RKO (cell line): ENCODE measurements at regions not wholly inside any gene's neighbourhood (a gene's known extent, or its start where the extent isn't known, plus 50 kb on each side); places are given as distances from the start of the nearest gene placed in this dataset.

Experiments used
- DNase-seq: peaks from one replicate; pipeline ENCODE4 v3.0.0-alpha.2; 2016; ENCODE audit warnings: low spot score

DNA sequence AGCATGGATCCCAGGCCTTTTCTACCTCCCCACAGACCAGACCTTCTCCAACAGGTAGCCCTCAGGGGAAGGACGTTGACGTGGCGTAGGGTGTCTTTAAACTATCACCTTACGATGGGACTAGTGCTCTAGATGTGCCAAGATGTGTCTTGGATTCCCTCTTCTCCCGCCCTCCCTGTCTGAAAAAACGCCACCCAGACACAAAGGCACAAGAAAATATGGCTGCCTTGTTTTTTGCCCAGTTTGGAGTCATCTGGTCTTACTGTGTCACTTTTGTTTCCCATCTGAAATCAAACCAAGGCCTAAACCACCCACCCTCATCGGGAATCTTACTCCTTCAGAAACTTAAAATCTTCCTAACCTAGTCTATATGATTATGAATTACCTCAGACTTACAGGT lies 235.4 kb downstream of the OR13H1 start:
- DNase-seq, result no peak

DNA sequence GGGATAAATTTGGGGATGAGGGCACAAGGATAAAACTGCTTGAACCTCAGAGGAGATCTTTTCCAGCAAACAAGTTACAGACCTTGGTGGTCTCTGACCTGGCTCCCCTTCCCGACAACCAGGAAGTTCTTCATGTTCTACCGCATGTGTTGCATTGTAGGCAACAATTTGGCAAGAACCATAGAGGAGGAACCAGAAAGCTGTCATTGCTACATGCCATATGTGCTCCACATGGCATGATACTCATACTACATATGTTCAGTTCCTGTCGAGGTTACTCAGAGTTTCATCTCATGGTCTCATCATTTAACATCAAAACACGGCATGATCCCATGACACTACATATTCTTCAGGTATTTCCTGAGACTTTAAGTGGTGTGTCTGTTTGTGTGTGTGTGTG lies 235.9 kb downstream of the OR13H1 start:
- DNase-seq, result no peak

DNA sequence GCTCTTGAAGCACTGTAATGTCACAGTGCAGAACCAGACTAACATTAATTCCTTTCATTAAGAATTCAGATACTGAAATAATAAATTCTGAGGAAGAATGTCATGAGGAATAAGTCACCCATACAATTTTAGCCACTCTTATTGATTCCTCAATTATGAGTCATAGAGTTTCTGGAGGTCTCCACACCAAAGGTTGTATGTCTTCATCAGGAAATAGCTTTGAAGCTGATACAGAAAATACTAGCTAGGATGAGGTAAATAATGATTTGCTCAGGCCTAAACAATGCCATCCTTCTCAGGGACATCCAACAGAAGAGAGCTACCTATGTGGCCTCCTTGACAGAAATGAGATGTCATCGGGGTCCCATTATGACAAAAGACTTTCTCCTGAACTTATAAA lies 238.8 kb downstream of the OR13H1 start:
- DNase-seq, result no peak

DNA sequence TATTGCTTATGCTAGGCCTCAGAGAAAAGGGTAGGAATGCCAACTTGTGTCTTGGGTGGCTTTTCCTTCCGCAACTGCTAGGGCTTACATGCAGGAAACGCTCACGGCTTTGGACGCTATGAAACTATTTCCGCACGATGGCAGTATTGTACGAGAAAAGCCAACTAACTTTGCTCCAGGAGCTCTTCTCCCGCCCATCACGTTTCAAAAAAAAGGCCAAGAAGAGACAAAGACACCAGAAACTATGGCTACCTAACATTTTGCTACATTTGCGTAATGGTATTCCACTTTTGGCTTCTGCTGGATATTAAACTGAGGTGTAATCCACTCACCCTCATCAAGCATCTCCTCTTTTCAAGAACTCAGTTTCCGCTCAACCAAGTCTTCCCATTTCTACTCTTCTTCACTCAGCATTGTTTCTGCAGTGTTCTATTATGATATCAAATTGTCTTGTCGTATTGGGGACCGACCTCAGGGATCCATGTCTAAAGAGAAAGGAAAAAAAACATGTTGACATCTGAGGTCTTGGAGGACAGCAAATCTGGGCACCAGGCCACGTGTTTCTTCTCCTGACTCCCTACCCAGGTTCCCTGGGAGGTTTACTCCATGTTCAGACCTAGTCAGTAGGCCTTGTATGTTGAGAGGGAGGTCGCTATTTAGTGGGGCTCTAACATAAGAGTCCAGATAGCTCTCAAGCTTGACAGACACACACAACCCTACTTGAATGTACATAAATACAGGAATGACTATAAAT lies 239.4 kb upstream of the STK26 start:
- no peak for DNase-seq

DNA sequence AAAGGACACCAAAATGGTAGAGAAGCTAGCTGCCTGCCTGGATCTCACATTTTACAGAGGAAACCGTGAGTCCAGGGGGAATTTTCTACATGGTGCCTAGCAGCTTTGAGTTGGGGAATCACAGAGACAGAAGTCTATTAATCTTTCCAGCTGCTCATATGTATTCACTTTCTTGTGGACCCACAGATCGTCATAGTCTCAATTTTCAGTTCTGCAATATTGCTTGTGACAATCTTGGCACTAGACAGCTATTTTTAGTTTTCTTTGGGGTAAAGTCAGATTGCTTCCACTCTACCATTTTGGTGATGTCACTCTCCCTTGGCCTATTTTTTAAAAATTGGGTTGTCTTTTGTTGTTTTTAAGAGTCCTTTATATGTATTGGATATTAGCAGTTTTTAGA lies 233.4 kb upstream of the STK26 start:
- no peak for DNase-seq

DNA sequence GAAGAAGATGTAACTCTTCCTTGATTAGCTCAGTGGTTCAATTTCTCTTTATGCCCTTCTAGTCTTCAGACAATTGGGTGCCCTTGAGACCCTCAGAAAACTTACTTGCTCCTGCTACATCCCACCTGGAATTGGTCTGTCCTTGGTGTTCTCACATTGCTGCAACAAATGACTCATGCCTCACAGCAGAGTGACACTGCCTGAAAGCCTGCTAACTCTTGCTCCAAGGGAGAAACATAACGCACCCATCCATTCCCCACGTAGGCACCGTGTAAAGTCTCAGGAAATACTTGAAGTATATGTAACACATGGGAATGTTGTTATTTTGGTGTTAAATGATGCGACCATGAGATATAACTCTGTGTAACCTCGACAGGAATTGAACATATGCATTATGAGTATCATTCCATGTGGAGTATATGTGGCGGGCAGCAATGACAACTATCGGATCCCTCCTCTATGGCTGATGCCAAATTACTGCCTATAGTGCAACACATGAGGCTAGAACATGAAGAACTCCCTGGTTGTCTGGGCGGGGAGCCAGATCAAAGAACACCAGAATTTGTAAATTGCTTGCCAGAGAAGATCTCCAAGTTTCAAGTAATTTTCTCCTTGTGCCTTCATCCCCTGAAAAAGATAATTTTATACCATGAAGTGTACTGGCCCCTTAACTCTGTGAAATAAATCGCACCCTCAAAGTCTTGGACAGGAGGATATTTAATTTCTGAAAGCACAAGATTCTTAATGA lies 231.3 kb upstream of the STK26 start:
- no peak for DNase-seq

DNA sequence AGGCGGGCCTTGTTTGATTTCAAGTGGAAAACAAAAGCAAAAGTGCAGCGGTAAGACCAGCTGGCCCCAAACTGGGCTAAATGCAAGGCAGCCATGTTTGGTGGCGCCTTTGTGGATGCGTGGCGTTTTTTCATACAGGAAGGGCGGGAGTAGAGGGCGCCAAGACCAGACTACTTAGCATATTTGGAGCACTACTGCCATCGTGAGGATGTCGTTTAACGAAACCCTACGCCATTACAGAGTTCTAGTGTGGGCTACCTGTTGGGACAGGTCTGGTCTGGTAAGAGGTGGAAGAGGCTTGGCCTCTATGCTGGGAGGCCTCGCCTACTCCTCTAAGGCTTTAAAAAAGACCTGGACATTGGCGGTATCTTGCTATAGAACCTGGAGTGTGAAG lies 230.7 kb upstream of the STK26 start:
- DNase-seq, result no peak

DNA sequence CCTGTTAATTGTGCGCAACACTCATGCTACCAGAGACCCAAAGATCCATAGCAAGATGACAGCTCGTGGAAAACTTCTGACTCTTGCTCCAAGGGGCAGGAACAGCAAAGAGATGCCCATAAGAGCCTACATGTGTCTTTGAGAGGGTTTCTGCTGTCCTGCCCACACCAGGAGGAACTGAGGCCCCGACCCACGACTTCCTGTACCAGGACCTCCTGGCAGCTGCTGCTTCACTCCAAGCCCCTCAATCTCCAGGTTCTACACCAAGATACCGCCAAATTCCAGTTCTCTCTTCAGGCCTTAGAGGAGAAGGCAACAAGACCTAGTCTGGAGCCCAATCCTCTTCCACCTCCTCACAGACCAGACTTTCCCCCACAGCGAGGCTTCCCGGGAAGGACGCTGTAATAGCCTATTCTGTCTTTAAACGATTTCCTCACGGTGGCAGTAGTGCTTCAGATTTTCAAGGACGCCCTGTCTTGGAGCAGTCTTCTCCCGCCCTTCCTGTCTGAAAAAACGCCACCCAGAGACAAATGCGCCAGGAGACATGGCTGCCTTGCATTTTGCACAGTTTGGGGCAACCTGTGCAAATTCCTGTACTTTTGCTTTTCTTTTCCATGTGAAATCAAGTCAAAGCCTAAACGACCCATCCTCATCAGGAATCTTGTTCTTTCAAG lies 230.2 kb upstream of the STK26 start:
- DNase-seq, result peak; percentile 21

DNA sequence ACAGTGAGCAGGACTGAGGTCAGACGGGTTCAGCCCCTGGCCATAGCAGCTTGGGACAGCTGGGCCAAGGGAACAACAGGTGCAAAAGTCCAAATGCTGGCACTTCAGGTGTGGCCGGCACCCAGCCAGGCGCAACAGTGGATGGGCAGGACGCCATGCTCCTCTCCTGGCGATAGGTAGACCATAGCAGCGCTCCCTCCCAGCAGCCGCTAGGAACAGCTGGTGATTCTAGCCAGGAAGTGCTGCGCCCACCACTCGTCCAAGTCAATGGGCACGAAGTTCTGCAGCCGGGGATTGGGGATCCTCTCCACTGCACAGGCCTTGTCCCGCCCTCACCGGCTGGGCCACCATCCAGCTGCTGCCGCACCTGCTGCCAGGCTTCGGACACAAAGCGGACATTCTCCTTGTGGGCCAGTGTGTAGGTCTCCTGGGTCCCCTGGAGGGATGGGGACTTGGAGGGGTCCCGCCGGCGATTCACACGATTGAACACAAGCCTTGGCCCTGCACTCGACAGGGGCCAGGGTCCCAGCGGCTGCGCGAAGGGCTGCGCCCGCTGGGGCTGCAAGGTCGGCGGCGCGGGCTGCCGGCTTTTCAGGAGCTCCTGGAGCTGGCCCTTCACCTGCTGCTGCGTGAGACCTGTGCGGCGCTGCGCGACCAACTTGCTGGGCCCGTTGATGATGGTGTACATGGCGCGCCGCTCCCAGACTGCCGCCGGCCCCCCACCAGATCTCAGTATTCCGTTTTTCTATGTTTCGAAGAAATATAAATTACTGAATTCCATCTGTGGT lies 227.5 kb upstream of the STK26 start:
- no peak for DNase-seq

DNA sequence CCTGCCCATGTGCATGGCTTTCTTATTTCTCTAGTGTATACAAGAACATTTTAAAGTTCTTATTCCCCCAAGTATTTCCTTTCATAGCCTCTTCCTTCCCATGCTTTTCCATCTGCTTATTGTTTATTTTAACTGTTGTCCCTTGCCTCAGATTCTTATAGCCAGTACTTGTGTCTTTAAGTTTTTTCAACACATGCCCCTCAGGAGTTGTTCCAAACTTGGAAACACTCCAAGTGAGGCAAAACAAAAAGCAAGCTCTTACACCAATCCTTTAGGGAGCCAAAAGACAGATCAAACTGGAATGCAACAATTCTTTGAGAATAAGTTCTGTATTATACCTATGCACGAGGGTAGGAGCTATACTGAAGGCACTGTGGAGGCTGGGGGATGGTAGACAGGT lies 222.0 kb upstream of the STK26 start:
- no peak for DNase-seq

DNA sequence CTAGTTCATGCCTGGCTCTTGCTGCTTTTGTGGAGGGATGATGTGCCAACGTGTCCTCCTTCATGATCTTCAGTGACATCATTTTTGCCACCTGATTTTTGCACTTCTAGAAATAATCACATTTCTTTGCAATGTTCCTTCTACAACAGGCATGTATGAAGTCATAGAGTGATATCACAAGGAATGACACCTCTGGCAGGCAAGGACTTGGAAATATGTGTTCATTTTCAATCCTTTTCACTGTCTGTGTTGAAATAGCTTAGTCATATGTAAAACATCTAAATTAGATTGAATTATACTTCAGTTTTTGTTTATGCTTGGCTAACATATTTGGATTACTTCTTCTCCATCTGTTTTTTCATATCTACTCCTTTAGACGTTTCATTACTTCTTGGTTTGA lies 221.2 kb upstream of the STK26 start:
- DNase-seq, result no peak

DNA sequence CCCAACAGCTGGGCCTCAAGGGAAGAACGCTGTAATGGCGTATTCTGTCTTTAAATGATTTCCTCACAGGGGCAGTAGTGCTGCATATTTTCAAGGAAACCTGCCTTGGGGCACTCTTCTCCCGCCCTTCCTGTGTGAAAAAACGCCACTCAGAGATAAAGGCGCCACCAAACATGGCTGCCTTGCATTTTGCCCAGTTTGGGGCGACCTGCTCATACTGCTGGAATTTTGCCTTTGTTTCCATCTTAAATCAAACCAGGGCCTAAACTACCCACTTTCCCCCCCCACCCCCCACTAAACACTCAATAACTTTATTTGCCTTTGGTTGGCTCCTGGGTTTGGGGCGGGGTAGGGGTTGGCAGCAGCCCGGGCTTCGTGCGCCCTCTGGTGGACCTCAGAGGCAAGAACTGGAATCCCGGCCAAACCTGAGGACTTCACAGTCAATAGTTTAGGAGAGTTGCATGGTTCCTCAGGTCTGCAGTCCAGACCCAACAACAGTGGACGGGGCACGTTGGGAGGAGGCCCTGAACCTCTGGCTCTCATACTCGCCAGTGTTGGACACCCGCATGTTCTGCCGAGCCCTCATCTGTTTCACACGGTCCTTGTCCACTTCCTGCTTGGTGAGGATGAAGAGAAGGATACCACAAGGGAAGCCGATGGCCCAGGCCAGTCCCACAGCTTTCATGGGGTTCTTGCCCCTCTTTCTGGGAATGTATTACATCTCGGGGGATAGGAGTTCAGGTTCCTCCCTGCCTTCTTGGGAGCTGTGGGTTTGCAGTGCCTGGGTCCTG lies 220.1 kb upstream of the STK26 start:
- no peak for DNase-seq

DNA sequence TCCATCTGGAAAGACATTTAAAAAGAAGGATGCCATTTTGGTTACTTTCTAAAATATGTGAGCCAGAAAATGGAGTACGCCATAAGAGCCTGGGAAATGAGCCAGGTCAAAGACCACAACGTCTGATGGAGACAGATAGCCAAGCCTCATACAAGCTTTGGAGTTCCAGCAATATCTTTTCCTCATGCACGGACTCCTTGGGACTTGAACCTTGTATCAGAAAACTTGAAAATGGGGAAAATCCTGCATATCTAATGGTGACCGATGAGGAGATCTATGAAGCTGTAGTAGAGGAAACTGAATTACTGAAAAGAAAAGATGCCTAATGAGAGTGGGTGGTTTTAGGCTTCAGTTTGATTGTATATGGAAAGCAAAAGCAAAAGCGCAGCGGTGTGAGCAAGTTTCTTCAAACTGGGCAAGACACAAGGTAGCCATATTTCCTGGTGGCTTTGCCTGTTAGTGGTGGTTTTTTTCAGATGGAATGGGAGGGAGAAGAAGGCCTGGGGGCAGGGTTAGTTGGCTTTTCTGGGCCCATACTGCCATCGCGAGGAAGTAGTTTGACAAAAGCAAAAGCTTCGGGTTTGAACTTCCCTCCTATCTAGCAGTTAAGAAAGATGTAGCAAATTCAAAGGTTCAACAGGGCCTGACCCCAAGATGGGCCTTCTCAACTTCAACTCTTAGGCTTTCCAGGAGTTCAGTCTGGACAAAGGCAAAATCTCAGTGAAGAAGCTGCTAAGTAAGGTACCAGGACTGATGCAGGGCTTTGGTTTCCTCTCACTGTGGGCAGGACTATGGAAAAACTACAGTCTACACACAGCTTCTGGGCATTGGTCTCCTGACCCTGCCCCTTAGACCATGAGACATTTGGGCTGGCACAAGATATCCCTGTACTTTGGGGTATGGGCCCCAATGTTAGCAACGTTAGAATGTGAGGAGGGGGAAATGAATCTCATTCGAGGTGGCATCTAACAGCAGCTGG lies 210.0 kb upstream of the STK26 start:
- DNase-seq, result no peak

DNA sequence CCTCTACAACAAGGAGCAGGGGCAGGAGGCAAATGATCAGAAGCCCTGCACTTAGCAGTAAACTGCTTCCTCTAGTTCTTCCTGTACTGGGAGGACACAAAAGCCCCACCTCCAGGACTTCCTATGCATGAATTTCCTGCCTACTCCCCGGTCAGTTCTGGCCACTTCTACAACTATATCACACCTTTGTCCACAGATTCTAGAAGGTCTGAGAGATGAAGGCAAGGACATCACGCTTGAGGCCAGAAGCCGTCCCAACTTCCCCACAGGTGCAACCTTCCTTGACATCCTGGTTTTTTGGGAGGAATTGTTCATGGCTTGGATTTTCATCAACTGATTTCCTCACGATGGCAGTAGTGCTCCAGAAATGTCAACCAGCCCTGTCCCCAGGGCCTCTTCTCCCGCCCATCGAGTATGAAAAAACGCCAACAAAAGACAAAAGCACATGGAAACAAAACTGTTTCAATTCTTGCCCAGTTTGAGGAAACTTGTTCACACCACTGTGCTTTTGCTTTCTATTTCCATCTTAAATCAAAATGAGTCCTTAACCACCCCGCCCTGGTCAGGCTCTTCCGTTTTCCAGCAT lies 206.5 kb upstream of the STK26 start:
- no peak for DNase-seq

DNA sequence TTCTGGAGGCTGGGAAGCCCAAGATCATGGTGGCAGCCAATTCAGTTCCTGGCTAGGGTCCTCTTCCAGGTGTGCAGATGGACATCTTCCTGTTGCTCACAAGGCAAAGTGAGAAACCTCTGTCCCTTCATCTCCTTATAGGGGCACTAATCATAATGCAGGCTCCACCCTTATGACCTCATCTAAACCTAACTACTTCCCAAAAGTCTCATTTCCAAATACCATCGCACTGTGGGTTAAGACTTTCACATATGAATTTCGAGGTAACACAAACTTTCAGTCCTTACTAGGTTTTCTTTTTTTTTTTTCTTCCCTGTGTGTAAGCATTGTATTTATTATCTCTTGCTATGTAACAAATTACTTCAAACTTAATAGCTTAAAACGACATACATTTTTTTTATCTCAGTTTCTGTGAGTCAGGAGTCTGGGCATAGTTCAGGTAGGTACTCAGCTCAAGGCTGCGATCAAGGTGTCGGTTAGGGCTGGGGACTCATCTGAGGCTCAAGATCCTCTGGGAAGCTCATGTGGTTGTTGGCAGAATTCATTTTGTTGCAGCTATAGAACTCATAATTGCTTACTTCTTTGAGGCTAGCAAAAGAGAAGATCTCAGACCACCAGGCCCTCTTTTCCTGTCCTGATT lies 204.7 kb upstream of the STK26 start:
- DNase-seq, result no peak

DNA sequence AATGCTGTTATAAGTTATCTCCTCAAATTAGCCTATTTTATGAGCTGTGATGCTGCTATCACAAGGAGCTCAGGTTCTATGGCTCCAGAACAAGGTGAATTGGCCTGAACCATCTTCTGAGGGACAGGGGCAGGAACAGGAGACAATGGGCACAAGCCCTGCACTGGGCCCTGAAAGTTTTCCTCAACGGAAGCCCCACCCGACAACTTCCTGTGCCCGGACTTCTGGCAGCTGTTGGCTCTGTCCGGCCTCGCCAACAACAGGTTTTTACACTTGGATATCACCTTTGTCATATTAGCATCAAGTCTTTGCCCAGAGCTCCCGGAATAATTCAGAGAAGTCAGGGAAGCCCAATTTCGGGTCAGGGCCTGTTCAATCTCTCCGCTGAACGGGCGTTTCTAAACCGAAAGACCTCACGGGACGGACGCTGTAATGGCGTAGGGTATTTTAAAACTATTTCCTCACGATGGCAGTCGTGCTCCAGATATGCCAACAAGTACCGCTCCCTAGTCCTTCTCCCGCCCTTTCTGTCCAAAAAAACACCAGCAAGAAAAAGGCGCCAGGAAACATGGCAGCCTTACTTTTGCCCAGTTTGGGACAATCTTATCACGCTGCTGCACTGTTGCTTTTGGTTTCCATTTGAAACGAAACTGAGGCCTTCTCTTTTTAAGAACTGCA lies 201.0 kb upstream of the STK26 start:
- DNase-seq, result no peak

DNA sequence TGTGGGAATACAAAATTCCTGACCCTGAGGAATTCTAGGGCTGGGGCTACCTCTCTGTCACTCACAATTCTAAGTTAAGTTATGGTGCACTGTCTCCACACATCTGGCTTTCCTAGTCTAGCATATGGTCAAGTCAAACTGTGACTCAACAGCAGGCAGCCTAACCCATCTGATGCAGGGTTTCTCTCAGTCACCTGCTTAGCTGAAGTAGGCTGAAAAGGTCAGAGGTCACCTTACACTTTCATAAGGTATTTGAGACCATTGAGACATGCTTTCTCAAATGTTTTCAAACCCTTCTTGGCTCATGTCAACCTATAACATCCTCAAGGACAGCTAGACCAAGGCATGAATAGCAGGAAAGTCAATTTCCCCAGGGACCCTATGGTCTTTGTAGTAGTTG lies 196.5 kb upstream of the STK26 start:
- no peak for DNase-seq

DNA sequence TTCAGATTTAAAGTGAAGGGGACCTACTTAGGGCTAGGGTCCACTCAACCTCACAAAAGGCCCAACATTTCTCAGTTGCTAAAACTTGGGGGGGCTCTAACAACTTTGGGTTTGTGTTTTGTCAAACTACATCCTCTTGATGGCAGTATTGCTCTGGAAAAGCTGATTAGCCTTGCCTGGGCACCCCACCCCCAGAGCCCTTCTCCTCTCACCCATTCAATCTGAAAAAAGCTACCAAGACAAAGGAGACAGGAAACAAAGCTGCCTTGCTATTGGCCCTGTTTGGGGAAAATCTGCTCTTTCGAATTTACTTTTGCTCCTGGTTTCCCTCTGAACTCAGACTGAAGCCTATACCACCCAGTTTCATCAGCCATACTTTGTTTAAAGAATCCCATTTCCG lies 195.2 kb upstream of the STK26 start:
- peak; percentile 79 for DNase-seq

DNA sequence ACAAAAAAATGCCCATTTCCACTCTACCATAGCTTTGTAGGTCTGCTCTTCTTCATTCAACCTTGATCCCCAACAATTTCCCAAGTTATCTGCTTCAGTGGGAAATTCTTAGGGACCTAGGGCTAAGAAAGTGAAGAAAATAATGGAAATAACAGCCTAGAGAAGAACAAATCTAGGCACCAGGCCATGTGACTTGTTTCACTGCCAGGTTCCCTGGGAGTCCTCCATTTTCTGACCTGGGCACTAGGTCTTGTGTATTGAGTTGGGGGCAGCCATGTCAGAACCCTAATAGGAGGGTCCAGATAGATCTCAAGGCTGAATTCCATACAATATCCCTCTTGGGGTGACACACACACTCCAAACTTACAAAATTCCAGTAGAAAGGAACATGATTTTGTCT lies 194.6 kb upstream of the STK26 start:
- peak; percentile 50 for DNase-seq
